ENCODE measurements at regions not wholly inside any gene's neighbourhood (a gene's known extent, or its start where the extent isn't known, plus 50 kb on each side); places are given as distances from the start of the nearest gene placed in this dataset.
"Not testable (repeated sequence)": the region's sequence is repeated elsewhere in the genome, so short reads cannot be mapped to it uniquely, and the experiment has no call there.

GRCh38 chrX:118257781-118258180 is 88.1 kb upstream of the WDR44 start:
- intact Hi-C loops (cut with DNase I; ENCODE audit: low total_unique reads): no loop called here

GRCh38 chrX:118259213-118259612 is 86.7 kb upstream of the WDR44 start:
- no peak overlapping the region for H3K4me3 ChIP-seq
- no peaks in the 10 kb centered on the region for H3K4me1 ChIP-seq
- DNase-seq: no peak
- no peak overlapping the region for H3K27ac ChIP-seq
- no peaks in the 10 kb centered on the region for H3K9me3 ChIP-seq
- H3K36me3 ChIP-seq: no peaks in the 10 kb centered on the region
- intact Hi-C loops (cut with DNase I; ENCODE audit: low total_unique reads): no loop called here
- no peak for TF ChIP-seq CTCF (IDR thresholded peaks at IDR 0.05)
- no peaks in the 10 kb centered on the region for H3K27me3 ChIP-seq

More at GRCh38 chrX:118257781-118258180, 88.1 kb upstream of the WDR44 start:
- Histone ChIP-seq H3K27ac (no peak overlapping the region), H3K9me3 (no peaks in the 10 kb centered on the region), H3K4me3 (no peak overlapping the region), H3K4me1 (no peaks in the 10 kb centered on the region), H3K27me3 (no peaks in the 10 kb centered on the region), H3K36me3 (no peaks in the 10 kb centered on the region)
- no peak for DNase-seq
- no peak for TF ChIP-seq CTCF (IDR thresholded peaks at IDR 0.05)

GRCh38 chrX:118261151-118261550 is 84.8 kb upstream of the WDR44 start:
- no peaks in the 10 kb centered on the region for H3K36me3 ChIP-seq
- H3K4me1 ChIP-seq: no peaks in the 10 kb centered on the region
- no peaks in the 10 kb centered on the region for H3K9me3 ChIP-seq
- TF ChIP-seq CTCF (IDR thresholded peaks at IDR 0.05): no peak
- no peak overlapping the region for H3K4me3 ChIP-seq
- DNase-seq: no peak
- intact Hi-C loops (cut with DNase I; ENCODE audit: low total_unique reads): no loop called here
- no peak overlapping the region for H3K27ac ChIP-seq
- H3K27me3 ChIP-seq: no peaks in the 10 kb centered on the region

GRCh38 chrX:118271775-118272174 is 74.1 kb upstream of the WDR44 start:
- Histone ChIP-seq H3K36me3 (no peaks in the 10 kb centered on the region), H3K9me3 (no peaks in the 10 kb centered on the region), H3K4me1 (no peaks in the 10 kb centered on the region), H3K4me3 (no peak overlapping the region), H3K27ac (no peak overlapping the region), H3K27me3 (no peaks in the 10 kb centered on the region)
- intact Hi-C loops (cut with DNase I; ENCODE audit: low total_unique reads): no loop called here
- no peak for DNase-seq
- TF ChIP-seq CTCF (IDR thresholded peaks at IDR 0.05): no peak

- TF ChIP-seq CTCF (IDR thresholded peaks at IDR 0.05): no peak
- intact Hi-C loops (cut with DNase I; ENCODE audit: low total_unique reads): no loop called here
- H3K9me3 ChIP-seq: no peaks in the 10 kb centered on the region
- no peak overlapping the region for H3K4me3 ChIP-seq
- no peaks in the 10 kb centered on the region for H3K27me3 ChIP-seq
- H3K27ac ChIP-seq: no peak overlapping the region
- no peaks in the 10 kb centered on the region for H3K36me3 ChIP-seq
- no peak for DNase-seq
- H3K4me1 ChIP-seq: no peaks in the 10 kb centered on the region
Observed at GRCh38 chrX:118272242-118272641, 73.7 kb upstream of the WDR44 start.

GRCh38 chrX:118286066-118286762 is 59.7 kb upstream of the WDR44 start:
- intact Hi-C loops (cut with DNase I; ENCODE audit: low total_unique reads): no loop called here
- H3K4me3 ChIP-seq: no peak overlapping the region

GRCh38 chrX:118295818-118296217 is 50.1 kb upstream of the WDR44 start:
- H3K36me3 ChIP-seq; H3K27me3 ChIP-seq; H3K4me3 ChIP-seq; H3K9me3 ChIP-seq; H3K4me1 ChIP-seq; DNase-seq; H3K27ac ChIP-seq; intact Hi-C loops (cut with DNase I; ENCODE audit: low total_unique reads): not testable (repeated sequence)

More at GRCh38 chrX:118286066-118286762, 59.7 kb upstream of the WDR44 start:
- no peaks in the 10 kb centered on the region for H3K4me1 ChIP-seq
- no peaks in the 10 kb centered on the region for H3K9me3 ChIP-seq
- no peak for DNase-seq
- H3K27me3 ChIP-seq: no peaks in the 10 kb centered on the region
- no peak for TF ChIP-seq CTCF (IDR thresholded peaks at IDR 0.05)
- no peaks in the 10 kb centered on the region for H3K36me3 ChIP-seq
- H3K27ac ChIP-seq: no peak overlapping the region
